ENCODE measurements at regions not wholly inside any gene's neighbourhood (a gene's known extent, or its start where the extent isn't known, plus 50 kb on each side); places are given as distances from the start of the nearest gene placed in this dataset.
"Not testable (repeated sequence)": the region's sequence is repeated elsewhere in the genome, so short reads cannot be mapped to it uniquely, and the experiment has no call there.

- DNase-seq, result no peak
These were observed 53.5 kb downstream of the FOXD2 start for GRCh38 chr1:47491341-47491753.

GRCh38 chr1:47495176-47495713, 57.4 kb downstream of the FOXD2 start:
- DNase-seq, result no peak

GRCh38 chr1:47498551-47498950, 60.7 kb downstream of the FOXD2 start:
- no peak for DNase-seq

- no peak for DNase-seq
These were observed 63.2 kb downstream of the FOXD2 start for GRCh38 chr1:47501069-47501468.

GRCh38 chr1:47502746-47503370, 65.0 kb downstream of the FOXD2 start:
- DNase-seq, result no peak

GRCh38 chr1:47504840-47505239, 67.0 kb downstream of the FOXD2 start:
- DNase-seq, result not testable (repeated sequence)

GRCh38 chr1:47505267-47505666, 67.4 kb downstream of the FOXD2 start:
- no peak for DNase-seq

- no peak for DNase-seq
These were observed 68.2 kb downstream of the FOXD2 start for GRCh38 chr1:47506053-47506452.

GRCh38 chr1:47507144-47507543, 69.3 kb downstream of the FOXD2 start:
- DNase-seq, result no peak

GRCh38 chr1:47507881-47508701, 70.2 kb downstream of the FOXD2 start:
- DNase-seq, result peak; percentile 24 to 34

GRCh38 chr1:47508702-47509431, 71.0 kb downstream of the FOXD2 start:
- DNase-seq, result no peak

GRCh38 chr1:47510282-47510811, 72.5 kb downstream of the FOXD2 start:
- DNase-seq, result no peak

- no peak for DNase-seq
These were observed 74.0 kb downstream of the FOXD2 start for GRCh38 chr1:47511825-47512224.

GRCh38 chr1:47513393-47513792, 75.5 kb downstream of the FOXD2 start:
- no peak for DNase-seq

GRCh38 chr1:47514229-47514628, 76.4 kb downstream of the FOXD2 start:
- no peak for DNase-seq

GRCh38 chr1:47515164-47515789, 77.4 kb downstream of the FOXD2 start:
- no peak for DNase-seq

GRCh38 chr1:47517946-47518345, 80.1 kb downstream of the FOXD2 start:
- no peak for DNase-seq

GRCh38 chr1:47519491-47519890, 81.6 kb downstream of the FOXD2 start:
- no peak for DNase-seq

- no peak for DNase-seq
These were observed 82.1 kb downstream of the FOXD2 start for GRCh38 chr1:47519971-47520370.

- DNase-seq, result no peak
These were observed 83.4 kb downstream of the FOXD2 start for GRCh38 chr1:47521034-47521881.

- DNase-seq, result no peak
These were observed 85.3 kb downstream of the FOXD2 start for GRCh38 chr1:47522935-47523834.

Data from activated CD4-positive, alpha-beta T cell treated with anti-CD3 and anti-CD28 coated beads for 4 hours (primary cell).